WTC11 (cell line): ENCODE measurements at regions not wholly inside any gene's neighbourhood (a gene's known extent, or its start where the extent isn't known, plus 50 kb on each side); places are given as distances from the start of the nearest gene placed in this dataset.

Experiments used
- ETV6 ChIP-seq: sonication (generic); formaldehyde crosslinking; IDR thresholded peaks from 2 replicates; pipeline ENCODE4 v1.8.1; 2022; ENCODE audit warnings: mild to moderate bottlenecking, missing genetic modification reagents
- JUN ChIP-seq: sonication (generic); formaldehyde crosslinking; IDR thresholded peaks from 2 replicates; pipeline ENCODE4 v1.8.0; 2023; ENCODE audit warnings: mild to moderate bottlenecking, missing genetic modification reagents

GRCh38 chr10:17504547-17505245 is 50.3 kb upstream of the ST8SIA6 start:
- TF ChIP-seq ETV6 (CRISPR knock-in tag) (no peak), JUN (CRISPR knock-in tag) (no peak)
